ENCODE measurements at regions not wholly inside any gene's neighbourhood (a gene's known extent, or its start where the extent isn't known, plus 50 kb on each side); places are given as distances from the start of the nearest gene placed in this dataset.
A peak's percentile ranks its signal among the peaks of the same experiment; 100 is the strongest.

- TF ChIP-seq ZNF274 (IDR thresholded peaks at IDR 0.05; ENCODE audit: low read depth, low read length), result no peak
- TF ChIP-seq YY1 (IDR thresholded peaks at IDR 0.05; ENCODE audit: insufficient read depth, insufficient read length), result no peak
- TF ChIP-seq SUZ12 (IDR thresholded peaks at IDR 0.05; ENCODE audit: extremely low read depth, insufficient read depth, insufficient read length), result no peak
- H3K27me3 ChIP-seq (ENCODE audit: insufficient read depth, insufficient read length), result no peaks in the 10 kb centered on the region
- no peak overlapping the region for H3K4me3 ChIP-seq (ENCODE audit: insufficient read length, low read depth)
- peaks cover 2% of the 10 kb centered on the region; the same call in 1 of the 2 replicates for H3K9me3 ChIP-seq (ENCODE audit: insufficient read depth, low read length)
- no peaks in the 10 kb centered on the region for H3K36me3 ChIP-seq (ENCODE audit: insufficient read depth, insufficient read length, low read length)
- no peaks in the 10 kb centered on the region for H3K4me1 ChIP-seq (ENCODE audit: insufficient read depth, insufficient read length)
- H3K9ac ChIP-seq (ENCODE audit: insufficient read length, low read depth), result no peak overlapping the region
- DNase-seq (ENCODE audit: low read depth, low spot score), result no peak
Measured at GRCh38 chr6:145036848-145037567, 698.3 kb downstream of the EPM2A start.

DNA sequence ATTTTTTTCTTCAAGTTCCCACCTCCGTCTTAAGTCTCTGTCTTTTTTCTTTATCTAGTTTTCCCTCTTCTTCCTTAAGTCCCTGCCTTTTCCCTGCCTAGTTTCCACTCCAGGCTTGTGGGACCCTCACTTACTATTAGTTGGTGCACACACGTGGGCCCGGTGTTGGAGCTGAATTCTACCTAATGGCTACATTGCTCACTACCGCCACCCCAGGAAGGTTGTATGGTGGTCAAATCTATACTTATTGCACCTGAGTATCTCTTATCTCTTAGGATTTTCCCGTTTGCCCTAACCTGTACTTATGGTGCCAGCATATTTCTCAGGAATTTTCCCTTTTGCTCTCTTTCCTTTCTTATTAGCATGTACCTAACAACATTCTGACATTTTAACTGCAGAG is 692.8 kb downstream of the EPM2A start:
- H3K9ac ChIP-seq (ENCODE audit: insufficient read length, low read depth), result no peak overlapping the region
- TF ChIP-seq SUZ12 (IDR thresholded peaks at IDR 0.05; ENCODE audit: extremely low read depth, insufficient read depth, insufficient read length) (no peak), ZNF274 (IDR thresholded peaks at IDR 0.05; ENCODE audit: low read depth, low read length) (no peak), YY1 (IDR thresholded peaks at IDR 0.05; ENCODE audit: insufficient read depth, insufficient read length) (no peak)
- no peaks in the 10 kb centered on the region for H3K4me1 ChIP-seq (ENCODE audit: insufficient read depth, insufficient read length)
- DNase-seq (ENCODE audit: low read depth, low spot score), result peak; percentile 2
- H3K36me3 ChIP-seq (ENCODE audit: insufficient read depth, insufficient read length, low read length), result no peaks in the 10 kb centered on the region
- peaks cover 6% of the 10 kb centered on the region; the same call in 1 of the 2 replicates for H3K9me3 ChIP-seq (ENCODE audit: insufficient read depth, low read length)
- no peak overlapping the region for H3K4me3 ChIP-seq (ENCODE audit: insufficient read length, low read depth)
- no peaks in the 10 kb centered on the region for H3K27me3 ChIP-seq (ENCODE audit: insufficient read depth, insufficient read length)

DNA sequence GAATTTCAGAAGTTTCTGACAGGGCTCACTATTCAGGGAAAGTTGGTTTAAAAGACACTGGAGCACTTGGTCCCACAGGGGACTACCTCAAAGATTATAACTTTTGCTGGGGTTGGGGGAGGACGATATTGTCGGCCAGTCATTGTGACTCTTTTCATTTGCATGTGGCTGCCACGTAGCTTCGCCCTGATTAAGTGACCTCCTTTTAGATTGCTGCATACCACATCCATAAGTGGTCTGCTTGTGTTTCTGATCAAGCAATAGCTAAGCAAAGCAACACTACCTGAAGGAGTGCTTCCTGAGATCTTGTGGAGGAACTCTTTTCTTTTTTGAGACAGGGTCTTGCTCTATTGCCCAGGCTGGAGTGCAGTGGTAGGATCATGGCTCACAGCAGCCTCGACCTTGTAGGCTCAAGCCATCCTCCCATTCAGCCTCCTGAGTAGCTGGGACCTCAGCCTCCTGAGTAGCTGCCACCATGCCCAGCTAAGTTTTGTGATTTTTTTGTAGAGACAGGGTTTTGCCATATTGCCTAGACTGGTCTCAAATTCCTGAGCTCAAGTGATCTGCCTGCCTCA is 691.3 kb downstream of the EPM2A start:
- Histone ChIP-seq H3K36me3 (ENCODE audit: insufficient read depth, insufficient read length, low read length) (no peaks in the 10 kb centered on the region), H3K9ac (ENCODE audit: insufficient read length, low read depth) (no peak overlapping the region)
- TF ChIP-seq YY1 (IDR thresholded peaks at IDR 0.05; ENCODE audit: insufficient read depth, insufficient read length) (no peak), SUZ12 (IDR thresholded peaks at IDR 0.05; ENCODE audit: extremely low read depth, insufficient read depth, insufficient read length) (no peak), ZNF274 (IDR thresholded peaks at IDR 0.05; ENCODE audit: low read depth, low read length) (no peak)

GRCh38 chr6:145044641-145045246 is 690.6 kb downstream of the EPM2A start:
- DNase-seq (ENCODE audit: low read depth, low spot score), result no peak
- H3K4me1 ChIP-seq (ENCODE audit: insufficient read depth, insufficient read length), result no peaks in the 10 kb centered on the region
- peaks cover 6% of the 10 kb centered on the region; the same call in 1 of the 2 replicates for H3K9me3 ChIP-seq (ENCODE audit: insufficient read depth, low read length)

More for the DNA sequence above, 691.3 kb downstream of the EPM2A start:
- H3K9me3 ChIP-seq (ENCODE audit: insufficient read depth, low read length), result peaks cover 6% of the 10 kb centered on the region; the same call in 1 of the 2 replicates
- no peak overlapping the region for H3K4me3 ChIP-seq (ENCODE audit: insufficient read length, low read depth)
- DNase-seq (ENCODE audit: low read depth, low spot score), result no peak
- no peaks in the 10 kb centered on the region for H3K27me3 ChIP-seq (ENCODE audit: insufficient read depth, insufficient read length)
- H3K4me1 ChIP-seq (ENCODE audit: insufficient read depth, insufficient read length), result no peaks in the 10 kb centered on the region

GRCh38 chr6:145045582-145045981 is 689.7 kb downstream of the EPM2A start:
- no peaks in the 10 kb centered on the region for H3K36me3 ChIP-seq (ENCODE audit: insufficient read depth, insufficient read length, low read length)
- TF ChIP-seq YY1 (IDR thresholded peaks at IDR 0.05; ENCODE audit: insufficient read depth, insufficient read length) (no peak), SUZ12 (IDR thresholded peaks at IDR 0.05; ENCODE audit: extremely low read depth, insufficient read depth, insufficient read length) (no peak), ZNF274 (IDR thresholded peaks at IDR 0.05; ENCODE audit: low read depth, low read length) (no peak)
- H3K27me3 ChIP-seq (ENCODE audit: insufficient read depth, insufficient read length), result no peaks in the 10 kb centered on the region
- no peak overlapping the region for H3K4me3 ChIP-seq (ENCODE audit: insufficient read length, low read depth)
- no peak overlapping the region for H3K9ac ChIP-seq (ENCODE audit: insufficient read length, low read depth)
- no peaks in the 10 kb centered on the region for H3K4me1 ChIP-seq (ENCODE audit: insufficient read depth, insufficient read length)
- H3K9me3 ChIP-seq (ENCODE audit: insufficient read depth, low read length), result peaks cover 6% of the 10 kb centered on the region; the same call in 1 of the 2 replicates
- no peak for DNase-seq (ENCODE audit: low read depth, low spot score)

More at GRCh38 chr6:145044641-145045246, 690.6 kb downstream of the EPM2A start:
- no peak overlapping the region for H3K4me3 ChIP-seq (ENCODE audit: insufficient read length, low read depth)
- H3K27me3 ChIP-seq (ENCODE audit: insufficient read depth, insufficient read length), result no peaks in the 10 kb centered on the region
- no peak overlapping the region for H3K9ac ChIP-seq (ENCODE audit: insufficient read length, low read depth)
- no peak for TF ChIP-seq SUZ12 (IDR thresholded peaks at IDR 0.05; ENCODE audit: extremely low read depth, insufficient read depth, insufficient read length)
- H3K36me3 ChIP-seq (ENCODE audit: insufficient read depth, insufficient read length, low read length), result no peaks in the 10 kb centered on the region

GRCh38 chr6:145047891-145048290 is 687.4 kb downstream of the EPM2A start:
- no peaks in the 10 kb centered on the region for H3K27me3 ChIP-seq (ENCODE audit: insufficient read depth, insufficient read length)
- no peak overlapping the region for H3K9ac ChIP-seq (ENCODE audit: insufficient read length, low read depth)
- TF ChIP-seq ZNF274 (IDR thresholded peaks at IDR 0.05; ENCODE audit: low read depth, low read length) (no peak), YY1 (IDR thresholded peaks at IDR 0.05; ENCODE audit: insufficient read depth, insufficient read length) (no peak), SUZ12 (IDR thresholded peaks at IDR 0.05; ENCODE audit: extremely low read depth, insufficient read depth, insufficient read length) (no peak)
- H3K4me3 ChIP-seq (ENCODE audit: insufficient read length, low read depth), result no peak overlapping the region
- no peak for DNase-seq (ENCODE audit: low read depth, low spot score)
- H3K4me1 ChIP-seq (ENCODE audit: insufficient read depth, insufficient read length), result no peaks in the 10 kb centered on the region
- H3K36me3 ChIP-seq (ENCODE audit: insufficient read depth, insufficient read length, low read length), result no peaks in the 10 kb centered on the region
- H3K9me3 ChIP-seq (ENCODE audit: insufficient read depth, low read length), result no peaks in the 10 kb centered on the region

DNA sequence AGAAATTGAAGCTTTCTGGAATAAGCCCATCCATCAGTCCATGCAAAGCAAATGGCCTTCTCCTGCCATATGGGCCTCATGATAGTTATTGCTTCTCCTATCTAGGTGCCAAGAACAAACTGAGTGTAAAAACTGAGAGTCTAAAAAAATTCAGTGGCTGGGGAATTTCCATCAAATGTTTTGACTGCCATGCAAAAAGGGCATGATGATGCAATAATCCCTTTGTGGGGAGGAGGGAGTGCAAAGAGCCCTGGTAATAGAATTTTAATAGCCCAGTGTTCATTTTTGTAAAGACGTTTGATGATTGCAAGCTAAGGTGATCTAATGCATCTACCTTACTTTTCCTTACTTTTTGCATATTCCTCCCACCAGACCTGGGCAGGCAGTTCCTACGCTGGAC is 683.7 kb downstream of the EPM2A start:
- no peak for DNase-seq (ENCODE audit: low read depth, low spot score)

More for the DNA sequence above, 683.7 kb downstream of the EPM2A start:
- H3K4me1 ChIP-seq (ENCODE audit: insufficient read depth, insufficient read length), result no peaks in the 10 kb centered on the region
- no peaks in the 10 kb centered on the region for H3K36me3 ChIP-seq (ENCODE audit: insufficient read depth, insufficient read length, low read length)
- H3K9me3 ChIP-seq (ENCODE audit: insufficient read depth, low read length), result no peaks in the 10 kb centered on the region
- TF ChIP-seq SUZ12 (IDR thresholded peaks at IDR 0.05; ENCODE audit: extremely low read depth, insufficient read depth, insufficient read length) (no peak), YY1 (IDR thresholded peaks at IDR 0.05; ENCODE audit: insufficient read depth, insufficient read length) (no peak), ZNF274 (IDR thresholded peaks at IDR 0.05; ENCODE audit: low read depth, low read length) (no peak)
- no peak overlapping the region for H3K4me3 ChIP-seq (ENCODE audit: insufficient read length, low read depth)
- H3K9ac ChIP-seq (ENCODE audit: insufficient read length, low read depth), result no peak overlapping the region
- no peaks in the 10 kb centered on the region for H3K27me3 ChIP-seq (ENCODE audit: insufficient read depth, insufficient read length)

Measured in NT2/D1 (cell line).